ENCODE measurements at regions not wholly inside any gene's neighbourhood (a gene's known extent, or its start where the extent isn't known, plus 50 kb on each side); places are given as distances from the start of the nearest gene placed in this dataset.
"Not testable (repeated sequence)": the region's sequence is repeated elsewhere in the genome, so short reads cannot be mapped to it uniquely, and the experiment has no call there.

GRCh38 chr14:53715193-53715721, 241.4 kb downstream of the BMP4 start:
- H3K27me3 ChIP-seq (ENCODE audit: insufficient read depth in 3 of 3, low read length in 2 of 3), result no peaks in the 10 kb centered on the region
- H3K27ac ChIP-seq, result peak overlapping the region; percentile 39
- DNase-seq, result no peak
- intact Hi-C loops (cut with DNase I), result no loop called here
- 9 to 12% (median 11%) methylated on average over 3 of the region's 3 CpGs for WGBS, 3 donors
- peak in 2 of 4 donors; percentile 33 to 43 for ATAC-seq
- H3K9me3 ChIP-seq, result no peaks in the 10 kb centered on the region
- no peak for TF ChIP-seq CTCF (IDR thresholded peaks at IDR 0.05)
- H3K4me1 ChIP-seq, result no peaks in the 10 kb centered on the region
- H3K4me3 ChIP-seq, result peak overlapping the region; percentile 35
- no peaks in the 10 kb centered on the region for H3K36me3 ChIP-seq (ENCODE audit: insufficient read depth in 1 of 2, low read depth in 1 of 2)

GRCh38 chr14:53714495-53715192, 242.0 kb downstream of the BMP4 start:
- Histone ChIP-seq H3K4me3 (peak overlapping the region; percentile 35), H3K27me3 (ENCODE audit: insufficient read depth in 3 of 3, low read length in 2 of 3) (no peaks in the 10 kb centered on the region), H3K36me3 (ENCODE audit: insufficient read depth in 1 of 2, low read depth in 1 of 2) (no peaks in the 10 kb centered on the region), H3K27ac (peak overlapping the region; percentile 39), H3K4me1 (no peaks in the 10 kb centered on the region), H3K9me3 (no peaks in the 10 kb centered on the region)
- WGBS, 3 donors, result 37 to 43% (median 40%) methylated on average over 5 of the region's 5 CpGs
- TF ChIP-seq CTCF (IDR thresholded peaks at IDR 0.05), result no peak
- intact Hi-C loops (cut with DNase I), result no loop called here
- DNase-seq, result no peak
- no peak for ATAC-seq

- H3K4me1 ChIP-seq; H3K27ac ChIP-seq; H3K27me3 ChIP-seq (ENCODE audit: insufficient read depth in 3 of 3, low read length in 2 of 3); H3K4me3 ChIP-seq; H3K36me3 ChIP-seq (ENCODE audit: insufficient read depth in 1 of 2, low read depth in 1 of 2); ATAC-seq; intact Hi-C loops (cut with DNase I); DNase-seq; H3K9me3 ChIP-seq: not testable (repeated sequence)
- 93 to 95% (median 94%) methylated on average over 3 of the region's 3 CpGs for WGBS, 3 donors
Observed at GRCh38 chr14:53712901-53713300, 243.7 kb downstream of the BMP4 start.

DNA sequence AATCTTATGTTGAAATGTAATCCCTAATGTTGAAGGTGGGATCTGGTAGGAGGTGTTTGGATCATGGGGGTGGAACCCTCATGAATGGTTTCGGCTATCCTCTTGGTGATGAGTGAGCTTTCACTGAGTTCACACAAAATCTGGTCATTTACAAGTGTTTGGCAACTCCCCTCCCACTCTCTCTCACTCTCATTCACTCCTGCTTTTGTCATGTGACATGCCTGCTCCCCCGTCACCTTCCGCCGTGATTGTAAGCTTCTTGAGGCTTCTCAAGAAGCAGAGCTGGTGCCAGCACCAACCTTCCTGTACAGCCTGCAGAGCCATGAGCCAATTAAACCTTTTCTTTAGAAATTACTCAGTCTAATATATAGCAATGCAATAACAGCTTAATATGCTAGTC, 245.4 kb downstream of the BMP4 start:
- intact Hi-C loops (cut with DNase I), result no loop called here
- Histone ChIP-seq H3K4me3 (no peak overlapping the region), H3K27ac (no peak overlapping the region), H3K9me3 (no peaks in the 10 kb centered on the region), H3K36me3 (ENCODE audit: insufficient read depth in 1 of 2, low read depth in 1 of 2) (no peaks in the 10 kb centered on the region), H3K27me3 (ENCODE audit: insufficient read depth in 3 of 3, low read length in 2 of 3) (no peaks in the 10 kb centered on the region), H3K4me1 (no peaks in the 10 kb centered on the region)
- no peak for TF ChIP-seq CTCF (IDR thresholded peaks at IDR 0.05)
- 86 to 97% (median 87%) methylated on average over 4 of the region's 4 CpGs for WGBS, 3 donors
- DNase-seq, result no peak
- no peak for ATAC-seq

DNA sequence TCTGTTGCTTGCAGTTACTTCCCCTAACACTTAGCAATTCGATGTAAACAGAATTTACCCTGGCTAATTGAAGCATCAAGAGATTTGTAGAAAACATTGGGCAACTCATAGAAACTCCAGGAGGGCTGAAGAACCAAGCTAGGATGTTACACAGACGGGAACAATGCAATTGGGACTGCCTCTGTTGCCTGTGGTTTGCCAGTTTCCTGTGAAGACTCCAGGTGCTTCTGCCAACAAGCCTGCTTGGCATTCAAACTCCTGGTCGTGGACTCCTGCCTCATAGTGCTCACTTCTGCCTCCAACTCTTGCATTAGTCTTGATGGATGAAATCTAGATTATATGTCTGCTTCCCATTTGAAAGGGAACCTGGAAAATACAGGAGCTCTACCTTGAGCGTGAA, 246.0 kb downstream of the BMP4 start:
- no peaks in the 10 kb centered on the region for H3K9me3 ChIP-seq
- WGBS, 3 donors, result 66 to 71% (median 71%) methylated on average over 4 of the region's 4 CpGs
- ATAC-seq, result no peak
- intact Hi-C loops (cut with DNase I), result no loop called here
- no peaks in the 10 kb centered on the region for H3K27me3 ChIP-seq (ENCODE audit: insufficient read depth in 3 of 3, low read length in 2 of 3)
- H3K4me1 ChIP-seq, result no peaks in the 10 kb centered on the region
- no peaks in the 10 kb centered on the region for H3K36me3 ChIP-seq (ENCODE audit: insufficient read depth in 1 of 2, low read depth in 1 of 2)
- H3K4me3 ChIP-seq, result no peak overlapping the region
- DNase-seq, result no peak
- TF ChIP-seq CTCF (IDR thresholded peaks at IDR 0.05), result no peak
- H3K27ac ChIP-seq, result no peak overlapping the region

Data from psoas muscle (tissue), 7 donors.